Breast epithelium (tissue), 3 donors: ENCODE measurements at regions not wholly inside any gene's neighbourhood (a gene's known extent, or its start where the extent isn't known, plus 50 kb on each side); places are given as distances from the start of the nearest gene placed in this dataset.

Source experiments
- CTCF ChIP-seq, 3 donors: fragments of 450-650 bp; IDR thresholded peaks; one replicate each; pipeline ENCODE4 v1.5.1; 2016 to 2017; ENCODE audit warnings: antibody characterized with exemption in 3 of 3, mild to moderate bottlenecking in 3 of 3, moderate library complexity in 3 of 3
- POLR2A ChIP-seq: fragments of 450-650 bp; IDR thresholded peaks from one replicate; pipeline ENCODE4 v1.6.1; 2016; ENCODE audit warnings: antibody characterized with exemption, mild to moderate bottlenecking, moderate library complexity

- TF ChIP-seq CTCF (IDR thresholded peaks at IDR 0.05) (no peak), POLR2A (no peak)
Observed at GRCh38 chr5:101045689-101046088, 142.6 kb upstream of the ST8SIA4 start.
